ENCODE measurements at regions not wholly inside any gene's neighbourhood (a gene's known extent, or its start where the extent isn't known, plus 50 kb on each side); places are given as distances from the start of the nearest gene placed in this dataset.

DNA sequence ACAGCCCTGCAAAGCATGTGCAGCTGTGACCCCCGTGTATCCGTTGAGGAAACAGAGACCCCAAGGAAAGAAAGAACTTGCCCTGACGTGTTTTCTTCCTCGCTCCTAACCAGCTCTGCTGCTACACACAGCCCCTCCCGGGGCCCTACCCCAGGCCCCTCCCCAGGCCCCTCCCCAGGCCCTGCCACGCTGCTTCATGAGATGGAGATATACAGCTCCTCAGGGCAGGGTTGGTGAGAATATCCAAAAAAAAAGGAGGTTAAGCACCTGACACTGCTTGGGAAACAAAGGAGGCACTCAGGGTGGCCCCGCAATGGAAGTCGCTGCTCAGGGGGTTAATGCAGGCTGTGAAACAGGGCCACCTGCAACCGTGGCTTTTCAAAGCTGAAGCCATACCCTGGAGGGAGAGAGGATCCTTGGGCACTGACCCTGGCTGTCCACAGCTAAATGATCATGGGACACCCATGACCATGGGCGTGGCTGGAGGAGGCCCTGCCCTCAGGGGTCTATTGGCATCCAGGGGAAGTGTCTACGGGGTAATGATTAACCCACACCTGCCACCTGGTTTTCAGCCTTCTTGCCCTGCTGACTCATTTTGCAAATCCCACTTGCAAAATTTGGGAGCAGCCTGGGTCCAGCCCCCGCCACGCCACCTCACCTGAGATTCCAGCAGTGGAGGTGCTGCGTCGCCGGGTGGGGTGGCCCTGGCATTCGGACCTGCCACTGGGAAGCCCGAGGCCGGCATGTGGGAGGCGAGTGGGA lies 112.1 kb upstream of the ANO1 start:
- no peak overlapping the region for H3K9ac ChIP-seq (ENCODE audit: insufficient read depth, low read depth, low read length)
- intact Hi-C loops (cut with micrococcal nuclease; ENCODE audit: unreplicated experiment) = no loop called here
- no TSS peak for BruUV-seq (replicated peaks)
- no peaks in the 10 kb centered on the region for H3K79me2 ChIP-seq (ENCODE audit: insufficient read depth, low read length)
- H2AFZ ChIP-seq (ENCODE audit: low read length) = no peak overlapping the region
- 42% methylated on average over 19 of the region's 20 CpGs for WGBS (ENCODE audit: low lambda C conversion rate)
- H3K9me3 ChIP-seq (ENCODE audit: low read length) = no peaks in the 10 kb centered on the region
- H4K20me1 ChIP-seq (ENCODE audit: insufficient read depth, low read length) = peaks cover 7% of the 10 kb centered on the region; the same call in 1 of the 2 replicates
- H3K4me3 ChIP-seq (replicated peaks in 1 of 3; ENCODE audit: insufficient read depth in 1 of 3, low read depth in 2 of 3, low read length in 3 of 3) = no peak overlapping the region
- POLR2A ChIA-PET = no interaction called here
- no peaks in the 10 kb centered on the region for H3K36me3 ChIP-seq (replicated peaks in 1 of 2; ENCODE audit: control insufficient read depth in 1 of 2, insufficient read depth in 2 of 2, low read length in 2 of 2)
- TF ChIP-seq SETDB1 (CRISPR knock-in tag; IDR thresholded peaks at IDR 0.05; ENCODE audit: borderline replicate concordance) (no peak), ZNF530 (CRISPR knock-in tag; IDR thresholded peaks at IDR 0.05; ENCODE audit: low read depth) (no peak), ZNF337 (CRISPR knock-in tag; IDR thresholded peaks at IDR 0.05; ENCODE audit: borderline replicate concordance, low read depth) (no peak), RBFOX2 (IDR thresholded peaks at IDR 0.05; ENCODE audit: low read depth, low read length) (no peak), GABPB1 (CRISPR knock-in tag; IDR thresholded peaks at IDR 0.05) (no peak), TEAD3 (CRISPR knock-in tag; optimal IDR thresholded peaks at IDR 0.05; ENCODE audit: borderline replicate concordance) (no peak), ZNF138 (CRISPR knock-in tag; IDR thresholded peaks at IDR 0.05; ENCODE audit: low read depth) (no peak), PCBP1 (IDR thresholded peaks at IDR 0.05; ENCODE audit: borderline replicate concordance, low read depth, low read length) (no peak), FIP1L1 (IDR thresholded peaks at IDR 0.05; ENCODE audit: borderline replicate concordance, insufficient read depth, low read depth, low read length) (no peak), IKZF1 (IDR thresholded peaks at IDR 0.05) (no peak)
- TF ChIP-seq, protein P1, sequence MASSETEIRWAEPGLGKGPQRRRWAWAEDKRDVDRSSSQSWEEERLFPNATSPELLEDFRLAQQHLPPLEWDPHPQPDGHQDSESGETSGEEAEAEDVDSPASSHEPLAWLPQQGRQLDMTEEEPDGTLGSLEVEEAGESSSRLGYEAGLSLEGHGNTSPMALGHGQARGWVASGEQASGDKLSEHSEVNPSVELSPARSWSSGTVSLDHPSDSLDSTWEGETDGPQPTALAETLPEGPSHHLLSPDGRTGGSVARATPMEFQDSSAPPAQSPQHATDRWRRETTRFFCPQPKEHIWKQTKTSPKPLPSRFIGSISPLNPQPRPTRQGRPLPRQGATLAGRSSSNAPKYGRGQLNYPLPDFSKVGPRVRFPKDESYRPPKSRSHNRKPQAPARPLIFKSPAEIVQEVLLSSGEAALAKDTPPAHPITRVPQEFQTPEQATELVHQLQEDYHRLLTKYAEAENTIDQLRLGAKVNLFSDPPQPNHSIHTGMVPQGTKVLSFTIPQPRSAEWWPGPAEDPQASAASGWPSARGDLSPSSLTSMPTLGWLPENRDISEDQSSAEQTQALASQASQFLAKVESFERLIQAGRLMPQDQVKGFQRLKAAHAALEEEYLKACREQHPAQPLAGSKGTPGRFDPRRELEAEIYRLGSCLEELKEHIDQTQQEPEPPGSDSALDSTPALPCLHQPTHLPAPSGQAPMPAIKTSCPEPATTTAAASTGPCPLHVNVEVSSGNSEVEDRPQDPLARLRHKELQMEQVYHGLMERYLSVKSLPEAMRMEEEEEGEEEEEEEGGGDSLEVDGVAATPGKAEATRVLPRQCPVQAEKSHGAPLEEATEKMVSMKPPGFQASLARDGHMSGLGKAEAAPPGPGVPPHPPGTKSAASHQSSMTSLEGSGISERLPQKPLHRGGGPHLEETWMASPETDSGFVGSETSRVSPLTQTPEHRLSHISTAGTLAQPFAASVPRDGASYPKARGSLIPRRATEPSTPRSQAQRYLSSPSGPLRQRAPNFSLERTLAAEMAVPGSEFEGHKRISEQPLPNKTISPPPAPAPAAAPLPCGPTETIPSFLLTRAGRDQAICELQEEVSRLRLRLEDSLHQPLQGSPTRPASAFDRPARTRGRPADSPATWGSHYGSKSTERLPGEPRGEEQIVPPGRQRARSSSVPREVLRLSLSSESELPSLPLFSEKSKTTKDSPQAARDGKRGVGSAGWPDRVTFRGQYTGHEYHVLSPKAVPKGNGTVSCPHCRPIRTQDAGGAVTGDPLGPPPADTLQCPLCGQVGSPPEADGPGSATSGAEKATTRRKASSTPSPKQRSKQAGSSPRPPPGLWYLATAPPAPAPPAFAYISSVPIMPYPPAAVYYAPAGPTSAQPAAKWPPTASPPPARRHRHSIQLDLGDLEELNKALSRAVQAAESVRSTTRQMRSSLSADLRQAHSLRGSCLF (CRISPR knock-in tag; IDR thresholded peaks at IDR 0.05; ENCODE audit: borderline replicate concordance) = no peak
- TF ChIP-seq, protein P2, sequence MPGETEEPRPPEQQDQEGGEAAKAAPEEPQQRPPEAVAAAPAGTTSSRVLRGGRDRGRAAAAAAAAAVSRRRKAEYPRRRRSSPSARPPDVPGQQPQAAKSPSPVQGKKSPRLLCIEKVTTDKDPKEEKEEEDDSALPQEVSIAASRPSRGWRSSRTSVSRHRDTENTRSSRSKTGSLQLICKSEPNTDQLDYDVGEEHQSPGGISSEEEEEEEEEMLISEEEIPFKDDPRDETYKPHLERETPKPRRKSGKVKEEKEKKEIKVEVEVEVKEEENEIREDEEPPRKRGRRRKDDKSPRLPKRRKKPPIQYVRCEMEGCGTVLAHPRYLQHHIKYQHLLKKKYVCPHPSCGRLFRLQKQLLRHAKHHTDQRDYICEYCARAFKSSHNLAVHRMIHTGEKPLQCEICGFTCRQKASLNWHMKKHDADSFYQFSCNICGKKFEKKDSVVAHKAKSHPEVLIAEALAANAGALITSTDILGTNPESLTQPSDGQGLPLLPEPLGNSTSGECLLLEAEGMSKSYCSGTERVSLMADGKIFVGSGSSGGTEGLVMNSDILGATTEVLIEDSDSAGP (CRISPR knock-in tag; IDR thresholded peaks at IDR 0.05; ENCODE audit: borderline replicate concordance) = no peak
- TF ChIP-seq, protein P3, sequence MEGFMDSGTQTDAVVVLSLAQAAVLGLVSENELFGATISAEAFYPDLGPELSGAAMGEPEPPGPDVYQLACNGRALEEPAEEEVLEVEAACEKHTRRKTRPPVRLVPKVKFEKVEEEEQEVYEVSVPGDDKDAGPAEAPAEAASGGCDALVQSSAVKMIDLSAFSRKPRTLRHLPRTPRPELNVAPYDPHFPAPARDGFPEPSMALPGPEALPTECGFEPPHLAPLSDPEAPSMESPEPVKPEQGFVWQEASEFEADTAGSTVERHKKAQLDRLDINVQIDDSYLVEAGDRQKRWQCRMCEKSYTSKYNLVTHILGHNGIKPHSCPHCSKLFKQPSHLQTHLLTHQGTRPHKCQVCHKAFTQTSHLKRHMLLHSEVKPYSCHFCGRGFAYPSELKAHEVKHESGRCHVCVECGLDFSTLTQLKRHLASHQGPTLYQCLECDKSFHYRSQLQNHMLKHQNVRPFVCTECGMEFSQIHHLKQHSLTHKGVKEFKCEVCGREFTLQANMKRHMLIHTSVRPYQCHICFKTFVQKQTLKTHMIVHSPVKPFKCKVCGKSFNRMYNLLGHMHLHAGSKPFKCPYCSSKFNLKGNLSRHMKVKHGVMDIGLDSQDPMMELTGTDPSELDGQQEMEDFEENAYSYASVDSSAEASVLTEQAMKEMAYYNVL (CRISPR knock-in tag; IDR thresholded peaks at IDR 0.05; ENCODE audit: borderline replicate concordance) = no peak
- no peak for DNase-seq (ENCODE audit: low spot score)
- no peak overlapping the region for H3K4me2 ChIP-seq (ENCODE audit: low read depth, low read length)
- no peak for FAIRE-seq
- ATAC-seq = no peak
- peaks cover 11 to 65% of the 10 kb centered on the region in 2 experiments; a peak in 4 of 5 replicates for H3K27me3 ChIP-seq (ENCODE audit: control insufficient read depth in 1 of 2, insufficient read depth in 2 of 2, low read length in 2 of 2)
- CTCF ChIA-PET (ENCODE audit: low intra/inter-chr PET ratio, low total read pairs) = no interaction called here
- in situ Hi-C loops (cut with HindIII; ENCODE audit: extremely low pct_ligation_motif_present, low pct_unique_long_range_greater_than_20kb) = no loop called here
- no peak overlapping the region for H3K27ac ChIP-seq (ENCODE audit: extremely low read length, insufficient read depth, low read length)
- H3K4me1 ChIP-seq (ENCODE audit: insufficient read depth, low read length) = peaks cover 27% of the 10 kb centered on the region

Measured in HepG2 (cell line).